ENCODE measurements at regions not wholly inside any gene's neighbourhood (a gene's known extent, or its start where the extent isn't known, plus 50 kb on each side); places are given as distances from the start of the nearest gene placed in this dataset.
"Not testable (repeated sequence)": the region's sequence is repeated elsewhere in the genome, so short reads cannot be mapped to it uniquely, and the experiment has no call there.

GRCh38 chr4:112708772-112709171, 71.8 kb downstream of the LARP7 start:
- no peak for DNase-seq

DNA sequence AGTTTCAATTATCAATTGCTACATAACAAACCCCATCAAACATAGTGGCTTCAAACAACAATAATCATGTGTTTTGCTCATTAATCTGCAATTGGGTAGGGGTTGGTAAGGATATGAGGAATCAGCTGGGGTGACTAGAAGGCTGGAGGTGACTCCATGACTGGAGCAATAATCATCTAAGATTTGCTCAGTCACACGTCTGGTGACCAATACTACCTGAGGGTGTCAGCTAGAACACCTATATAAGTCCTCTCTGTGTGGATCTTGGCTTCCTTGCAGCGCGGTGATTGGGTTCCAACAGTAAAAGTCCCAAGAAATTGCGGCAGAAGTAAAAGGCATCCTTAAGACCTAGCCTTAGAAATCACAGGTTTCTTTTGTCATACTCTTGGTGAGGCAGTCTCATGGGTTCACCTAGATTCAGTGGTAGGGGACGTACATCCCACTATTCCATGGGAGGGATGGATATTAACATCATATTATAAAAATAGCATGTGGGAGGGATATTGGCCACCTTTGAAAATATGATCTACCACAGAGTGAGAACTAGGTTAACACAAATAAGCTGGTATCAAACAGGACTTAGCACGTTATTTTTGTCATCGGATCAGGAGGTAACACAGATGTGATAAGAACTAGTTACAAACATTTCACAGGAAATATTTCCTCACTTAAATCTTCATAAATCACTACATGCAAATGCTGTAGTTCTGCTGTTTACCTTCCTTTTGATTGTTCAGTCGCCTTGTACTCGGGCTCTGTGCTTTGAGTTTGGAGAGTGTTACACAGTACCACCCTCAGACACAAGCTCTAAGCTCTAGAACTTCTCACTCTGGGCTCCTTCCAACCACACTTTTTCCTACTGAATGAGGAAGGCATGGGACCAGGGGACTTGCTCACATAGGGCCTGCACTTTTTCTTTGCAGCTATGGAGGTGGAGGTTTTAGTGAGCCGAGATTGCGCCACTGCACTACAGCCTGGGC, 78.3 kb downstream of the LARP7 start:
- no peak for DNase-seq

- no peak for DNase-seq
Observed at GRCh38 chr4:112717856-112718255, 80.9 kb downstream of the LARP7 start.

DNA sequence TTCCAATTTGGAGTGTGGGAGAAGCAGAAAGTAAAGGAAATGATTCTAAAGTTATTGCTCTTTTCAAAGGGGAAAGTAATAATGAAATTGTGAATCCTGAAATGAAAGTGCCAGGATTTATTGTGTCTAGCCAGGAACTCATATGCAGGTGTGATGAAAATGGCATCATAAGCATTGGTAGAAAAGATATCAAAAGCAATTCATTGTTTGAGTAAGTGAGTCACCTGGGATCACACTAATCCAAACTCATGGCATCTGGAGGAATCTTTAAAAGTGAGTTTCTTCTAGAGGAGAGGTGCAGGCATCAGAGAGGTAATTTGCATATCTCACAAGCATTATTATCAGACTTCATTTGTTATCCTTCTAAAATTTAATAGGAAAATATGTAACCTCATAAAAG, 84.7 kb downstream of the LARP7 start:
- DNase-seq: no peak

DNA sequence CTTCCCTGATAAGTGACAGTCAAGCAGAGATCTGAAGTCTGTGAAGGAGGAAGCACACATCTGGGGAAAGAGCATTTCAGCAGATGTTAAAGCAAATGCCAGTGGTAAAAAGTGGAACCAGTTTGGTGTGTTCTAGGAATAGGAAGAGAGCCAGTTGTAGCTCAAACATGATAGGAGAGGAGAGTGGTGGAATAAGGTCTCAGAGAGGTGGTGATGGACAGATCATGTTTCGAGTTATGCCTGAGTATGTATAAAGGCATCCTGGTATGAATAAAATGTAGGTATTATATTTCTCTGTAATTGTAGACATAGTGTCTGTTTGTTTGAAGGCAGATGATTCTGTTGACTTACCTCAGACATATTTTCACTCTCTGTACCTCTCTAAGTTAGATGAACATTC, 89.1 kb downstream of the LARP7 start:
- no peak for DNase-seq

DNA sequence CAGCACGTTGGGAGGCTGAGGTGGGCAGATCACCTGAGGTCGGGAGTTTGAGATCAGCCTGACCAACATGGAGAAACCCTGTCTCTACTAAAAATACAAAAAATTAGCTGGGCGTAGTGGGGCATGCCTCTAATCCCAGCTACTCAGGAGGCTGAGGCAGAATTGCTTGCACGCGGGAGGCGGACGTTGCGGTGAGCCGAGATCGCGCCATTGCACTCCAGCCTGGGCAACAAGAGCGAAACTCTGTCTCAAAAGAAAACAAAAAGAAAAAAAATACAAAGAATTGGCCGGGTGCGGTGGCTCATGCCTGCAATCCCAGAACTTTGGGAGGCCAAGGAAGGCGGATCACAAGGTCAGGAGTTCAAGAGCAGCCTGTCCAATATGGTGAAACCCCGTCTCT, 90.8 kb downstream of the LARP7 start:
- DNase-seq: not testable (repeated sequence)

- DNase-seq: no peak
Observed at GRCh38 chr4:112731715-112732114, 94.8 kb downstream of the LARP7 start.

DNA sequence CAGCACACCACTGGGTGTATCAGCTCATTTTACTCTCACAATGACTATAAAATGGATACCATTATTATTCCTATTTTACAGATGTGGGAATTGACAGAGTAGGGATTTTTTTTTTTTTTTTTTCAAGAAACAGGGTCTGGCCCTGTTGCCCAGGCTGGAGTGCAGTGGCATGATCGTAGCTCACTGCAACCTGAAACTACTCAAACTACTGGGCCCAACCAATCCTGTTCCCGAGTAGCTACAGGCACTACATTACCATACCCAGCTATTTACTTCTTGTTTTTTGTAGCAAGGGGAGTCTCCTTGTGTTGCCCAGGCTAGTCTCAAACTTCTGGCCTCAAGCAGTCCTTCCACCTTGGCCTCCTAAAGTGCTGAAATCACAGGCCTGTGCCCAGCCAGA, 95.2 kb downstream of the LARP7 start:
- no peak for DNase-seq

DNA sequence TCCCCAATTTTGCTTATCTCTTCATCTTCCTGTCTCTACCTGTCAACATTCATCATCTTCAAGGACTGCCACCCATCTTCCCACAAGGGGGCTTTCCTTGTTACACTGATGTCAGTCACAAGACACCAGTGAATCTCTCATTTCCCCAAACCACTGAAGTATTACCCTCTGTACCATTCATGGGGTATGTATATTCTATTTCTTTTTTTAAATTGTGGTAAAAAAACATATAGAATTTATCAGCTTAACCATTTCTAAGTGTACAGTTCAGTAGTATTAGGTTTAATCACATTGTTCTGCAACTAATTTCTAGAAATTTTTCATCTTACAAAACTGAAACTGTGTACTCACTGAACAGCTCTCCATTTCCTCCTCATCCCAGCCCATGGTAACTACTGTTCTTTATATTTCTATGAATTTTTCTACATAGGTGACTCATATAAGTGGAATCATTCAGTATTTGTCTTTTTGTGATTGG, 98.6 kb downstream of the LARP7 start:
- no peak for DNase-seq

GRCh38 chr4:112736718-112737135, 99.8 kb downstream of the LARP7 start:
- no peak for DNase-seq

- no peak for DNase-seq
Observed at GRCh38 chr4:112739442-112739841, 102.5 kb downstream of the LARP7 start.

- DNase-seq: no peak
Observed at GRCh38 chr4:112747036-112747435, 110.1 kb downstream of the LARP7 start.

- DNase-seq: no peak
Observed at GRCh38 chr4:112748352-112748878, 111.5 kb downstream of the LARP7 start.

- DNase-seq: not testable (repeated sequence)
Observed at GRCh38 chr4:112750749-112751148, 113.8 kb downstream of the LARP7 start.

DNA sequence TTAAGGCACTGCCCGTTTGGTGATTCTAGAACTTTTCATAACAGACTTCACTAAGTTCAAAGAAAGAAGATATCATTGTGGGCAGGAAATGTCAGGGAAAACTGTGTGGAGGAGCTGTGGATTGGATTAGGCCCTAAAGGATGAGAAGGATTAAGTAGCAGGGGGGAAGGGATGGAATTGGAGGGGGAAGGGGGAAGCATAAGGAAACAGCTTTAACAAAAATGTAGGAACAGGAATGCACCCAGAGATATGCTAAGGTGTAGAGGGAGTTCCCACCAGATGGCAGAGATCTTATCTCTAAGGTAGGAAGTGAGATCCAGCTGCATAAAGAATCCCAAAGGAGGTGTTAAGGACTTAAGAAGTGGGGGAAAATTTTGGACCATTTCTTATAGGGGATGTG, 114.5 kb downstream of the LARP7 start:
- DNase-seq: no peak

GRCh38 chr4:112752061-112752460, 115.1 kb downstream of the LARP7 start:
- DNase-seq: no peak

DNA sequence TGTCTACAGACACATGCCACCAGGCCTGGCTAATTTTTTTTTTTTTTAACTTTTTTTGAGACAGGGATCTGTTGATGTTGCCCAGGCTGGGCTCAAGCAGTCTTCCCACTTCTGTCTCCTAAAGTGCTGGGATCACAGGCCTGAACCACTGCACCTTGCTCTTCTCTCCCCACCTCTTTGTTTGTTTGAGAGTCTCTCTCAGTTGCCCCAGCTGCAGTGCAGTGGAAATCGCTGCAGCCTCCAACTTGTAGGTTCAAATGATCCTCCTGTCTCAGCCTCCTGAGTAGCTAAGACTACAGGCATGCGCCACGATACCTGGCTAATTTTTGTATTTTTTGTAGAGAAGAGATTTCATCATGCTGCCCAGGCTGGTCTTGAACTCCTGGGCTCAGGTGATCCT, 115.6 kb downstream of the LARP7 start:
- no peak for DNase-seq

DNA sequence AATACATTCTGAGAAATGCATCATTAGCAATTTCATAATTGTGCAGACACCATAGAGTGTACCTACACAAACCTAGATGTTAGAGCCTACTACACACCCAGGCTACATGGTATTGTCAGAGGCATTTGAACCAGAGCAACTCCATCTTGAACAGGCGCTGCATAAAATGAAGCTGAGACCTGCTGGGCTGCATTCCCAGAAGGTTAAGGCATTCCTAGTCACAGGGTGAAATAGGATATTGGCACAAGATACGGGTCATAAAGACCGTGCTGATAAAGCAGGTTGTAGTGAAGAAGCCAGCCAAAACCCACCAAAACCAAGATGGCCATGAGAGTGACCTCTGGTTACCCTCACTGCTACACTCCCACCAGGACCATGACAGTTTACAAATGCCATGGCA, 116.4 kb downstream of the LARP7 start:
- no peak for DNase-seq

- no peak for DNase-seq
Observed at GRCh38 chr4:112759313-112759712, 122.4 kb downstream of the LARP7 start.

GRCh38 chr4:112765317-112765974, 128.5 kb downstream of the LARP7 start:
- DNase-seq: peak; percentile 13

DNA sequence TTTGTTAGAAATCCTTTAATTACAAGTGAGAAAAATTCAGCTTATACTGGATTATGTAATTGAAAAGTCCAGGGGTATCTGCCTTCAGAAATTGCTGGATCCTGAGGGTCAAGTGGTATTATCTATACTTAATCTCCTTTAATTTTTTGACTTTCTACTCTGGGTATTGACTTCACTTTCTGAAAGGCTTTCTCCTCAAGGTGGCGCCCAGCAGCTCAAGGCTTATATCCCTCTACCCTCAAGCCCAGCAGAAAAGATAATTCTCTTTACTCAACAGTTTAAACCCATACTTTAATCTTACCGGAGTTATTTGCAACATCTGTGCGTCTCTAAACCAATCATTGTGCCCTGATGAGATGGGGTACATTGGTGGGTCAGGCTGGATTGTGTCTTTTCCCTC, 129.5 kb downstream of the LARP7 start:
- no peak for DNase-seq

DNA sequence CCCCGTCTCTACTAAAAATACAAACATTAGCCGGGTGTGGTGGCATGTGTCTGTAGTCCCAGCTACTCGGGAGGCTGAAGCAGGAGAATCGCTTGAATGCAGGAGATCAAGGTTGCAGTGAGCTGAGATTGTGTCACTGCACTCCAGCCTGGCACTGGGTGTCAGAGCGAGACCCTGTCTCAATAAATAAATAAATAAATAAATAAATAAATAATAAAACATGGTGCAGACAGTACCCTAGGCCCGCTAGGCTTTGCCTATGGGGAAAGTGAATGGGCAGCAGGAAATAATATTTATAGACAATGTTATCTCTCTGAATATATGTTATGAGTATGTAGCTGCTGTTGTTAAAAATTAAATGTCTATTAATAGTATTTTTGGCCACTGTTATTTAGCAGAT, 130.4 kb downstream of the LARP7 start:
- no peak for DNase-seq

- DNase-seq: no peak
Observed at GRCh38 chr4:112770114-112770513, 133.2 kb downstream of the LARP7 start.

- DNase-seq: no peak
Observed at GRCh38 chr4:112775801-112776200, 138.9 kb downstream of the LARP7 start.

All from NCI-H146 (cell line).